DMS79 (cell line): ENCODE measurements at regions not wholly inside any gene's neighbourhood (a gene's known extent, or its start where the extent isn't known, plus 50 kb on each side); places are given as distances from the start of the nearest gene placed in this dataset.

ENCODE experiments used
- DNase-seq: peaks from one replicate; lab custom pipeline; 2025; lab: John Stamatoyannopoulos, UW

DNA sequence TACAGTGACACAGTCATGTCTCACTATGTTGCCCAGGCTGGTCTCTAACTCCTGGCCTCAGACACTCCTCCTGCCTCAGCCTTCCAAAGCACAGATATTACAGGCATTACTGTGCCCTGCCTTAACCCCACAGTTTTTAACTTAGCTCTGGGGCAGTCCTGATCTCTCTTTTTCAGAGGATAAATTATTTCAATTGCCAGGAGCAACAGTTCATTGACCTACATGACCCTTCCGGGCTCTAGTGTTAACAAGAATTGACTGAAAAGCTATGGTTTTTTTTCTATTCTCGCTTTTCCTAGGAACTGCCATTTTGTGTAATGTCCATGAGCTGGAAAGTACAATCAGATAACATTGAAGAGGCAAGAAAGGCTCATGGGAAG, 92.8 kb downstream of the HNRNPLL start:
- DNase-seq = no peak

DNA sequence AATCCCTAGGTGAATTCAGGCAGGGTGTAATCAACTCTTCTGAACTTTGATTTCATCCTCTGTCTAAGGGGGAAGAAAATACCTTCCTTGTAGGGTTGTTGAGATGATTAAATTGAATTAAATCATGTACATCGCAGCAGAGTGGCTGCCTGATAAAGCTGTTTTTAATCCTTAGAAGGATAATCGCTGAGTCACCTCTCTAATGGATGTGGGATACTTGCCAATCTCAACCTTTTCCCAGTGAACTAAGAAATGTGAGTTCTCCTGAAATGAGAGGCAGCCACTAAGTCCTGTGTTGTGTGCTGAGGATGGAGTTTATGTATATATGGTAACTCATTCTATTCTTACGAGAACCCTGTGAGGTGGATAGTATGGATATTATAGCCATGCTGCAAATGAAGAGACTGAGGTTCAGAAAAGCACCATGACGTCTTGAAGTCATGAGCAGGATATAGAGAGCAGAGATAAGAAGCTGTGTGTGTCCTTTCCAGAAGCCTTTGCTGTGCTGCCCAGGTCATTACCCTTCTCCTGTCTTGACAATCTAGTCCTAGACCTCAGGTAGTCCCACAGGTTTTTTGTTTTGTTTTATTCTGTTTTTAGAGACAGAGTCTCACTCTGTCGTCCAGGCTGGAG, 93.3 kb downstream of the HNRNPLL start:
- no peak for DNase-seq

DNA sequence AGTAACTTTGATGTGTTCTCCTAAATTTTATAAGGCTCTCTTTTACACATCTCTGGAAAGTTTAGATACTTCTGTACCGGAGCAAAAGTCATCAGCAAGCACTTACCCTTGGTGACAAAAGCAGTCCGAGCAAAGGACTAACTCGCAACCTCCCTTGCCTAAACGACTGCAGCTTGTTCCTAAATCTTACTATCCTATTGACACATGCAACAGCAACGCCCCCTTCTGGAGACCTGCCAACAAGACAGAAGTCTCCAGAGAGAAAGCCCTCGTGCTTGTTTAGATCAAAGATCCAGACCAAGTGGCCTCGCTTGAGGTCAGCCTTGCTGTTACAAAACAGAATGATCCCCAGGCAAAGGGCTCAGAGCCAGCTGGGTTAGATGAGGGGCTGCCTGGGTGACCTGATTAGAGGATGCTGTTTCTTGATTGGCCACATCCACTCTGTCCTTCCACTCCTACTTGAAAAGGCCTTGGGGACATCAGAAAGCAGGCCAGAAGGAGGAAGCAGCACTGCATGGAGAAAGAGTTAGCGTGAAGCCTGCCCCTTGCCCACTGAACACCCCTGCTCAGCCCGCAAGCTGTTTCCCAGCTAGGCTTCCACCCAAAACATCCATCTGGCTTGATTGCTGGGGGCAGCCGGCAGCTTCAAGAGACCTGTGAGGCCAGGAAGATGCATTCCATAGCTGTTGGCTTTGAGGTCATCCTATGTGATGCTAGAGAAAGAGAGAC, 94.3 kb downstream of the HNRNPLL start:
- peak; percentile 37 for DNase-seq

DNA sequence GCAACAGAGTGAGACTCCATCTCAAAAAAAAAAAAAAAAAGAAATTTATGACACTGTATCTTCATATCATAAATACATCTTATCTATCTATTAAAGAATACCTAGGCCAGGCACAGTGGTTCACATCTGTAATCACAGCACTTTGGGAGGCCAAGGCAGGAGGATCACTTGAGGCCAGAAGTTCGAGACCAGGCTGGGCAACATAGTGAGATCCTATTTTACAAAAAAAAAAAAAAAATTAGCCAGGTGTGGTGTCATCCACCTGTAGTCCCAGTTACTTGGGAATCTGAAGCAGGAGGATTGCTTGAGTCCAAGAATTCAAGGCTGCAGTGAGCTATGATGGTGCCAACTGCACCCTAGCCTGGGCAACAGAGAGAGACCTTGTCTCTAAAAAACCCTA, 95.0 kb downstream of the HNRNPLL start:
- no peak for DNase-seq

DNA sequence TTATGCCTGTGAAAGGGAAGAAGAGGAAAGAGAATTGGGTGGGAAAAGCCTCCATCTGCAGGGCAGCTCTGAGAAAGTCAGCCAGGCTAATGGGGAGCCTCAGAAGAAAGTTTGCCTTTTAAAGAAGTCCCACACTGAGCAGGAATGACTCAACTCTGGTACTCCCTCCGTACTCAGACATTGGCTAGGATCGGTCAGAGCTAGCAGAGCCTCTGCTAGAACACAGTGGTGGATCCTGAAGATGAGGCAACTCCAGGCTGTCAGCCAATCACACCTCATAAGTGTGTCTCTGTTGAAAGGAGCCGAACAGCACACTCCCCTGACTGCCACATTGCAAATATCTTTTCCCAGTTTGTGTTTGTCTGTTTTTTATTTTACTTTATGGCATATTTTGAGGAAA, 96.9 kb downstream of the HNRNPLL start:
- DNase-seq = no peak

DNA sequence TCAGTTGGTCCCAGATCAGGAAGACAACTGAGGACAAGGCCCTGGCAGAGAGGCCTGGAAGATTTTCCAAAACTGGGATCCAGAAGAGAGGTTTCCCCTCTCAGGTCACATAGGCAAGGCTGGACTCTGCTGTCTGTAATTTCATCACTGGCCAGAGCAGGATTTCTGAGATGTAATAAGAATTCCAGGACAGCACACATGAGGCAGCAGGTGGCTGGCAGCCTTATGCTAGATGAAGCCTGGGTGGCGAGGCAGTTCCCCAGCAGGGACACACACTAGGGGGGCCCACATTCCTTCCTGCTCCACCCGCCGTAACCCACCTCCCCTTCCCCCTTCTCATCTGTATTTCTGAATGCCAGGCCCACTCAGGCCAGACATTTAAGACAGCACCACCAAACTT, 98.6 kb downstream of the HNRNPLL start:
- no peak for DNase-seq

DNA sequence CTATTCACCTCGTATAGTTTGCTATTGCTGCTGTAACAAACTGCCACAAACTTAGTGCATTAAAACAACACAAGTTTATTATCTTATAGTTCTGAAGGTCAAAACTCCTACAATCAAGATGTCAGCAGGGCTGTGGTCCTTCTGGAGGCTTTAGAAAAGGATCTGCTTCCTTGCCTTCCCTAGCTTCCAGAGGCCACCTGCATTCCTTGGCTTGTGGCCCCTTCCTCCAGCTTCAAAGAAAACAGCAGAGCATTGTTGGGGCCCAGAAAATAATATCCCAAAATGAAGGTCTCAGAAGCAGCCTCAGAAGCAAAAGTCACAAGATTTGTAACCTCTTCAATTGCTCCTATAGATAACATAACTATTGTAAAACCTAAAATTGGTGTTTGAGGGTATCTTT, 100.6 kb downstream of the HNRNPLL start:
- no peak for DNase-seq

DNA sequence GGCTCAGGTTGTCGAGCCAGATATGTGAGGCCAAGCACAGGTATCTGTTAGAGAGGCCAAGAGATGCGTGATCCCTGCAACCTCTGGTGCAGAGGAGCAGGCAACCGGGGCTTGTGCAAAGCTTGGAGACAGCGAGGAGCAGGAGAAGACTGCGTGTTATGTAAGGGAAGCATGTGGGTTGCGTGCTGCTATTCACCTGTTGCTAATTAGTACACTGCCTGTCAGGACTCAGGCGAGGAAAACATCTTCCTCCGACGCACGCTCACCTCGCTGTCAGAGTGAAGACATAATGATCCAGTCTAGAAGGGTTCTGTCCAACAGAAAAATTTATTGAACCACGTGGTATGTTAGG, 102.5 kb downstream of the HNRNPLL start:
- no peak for DNase-seq

DNA sequence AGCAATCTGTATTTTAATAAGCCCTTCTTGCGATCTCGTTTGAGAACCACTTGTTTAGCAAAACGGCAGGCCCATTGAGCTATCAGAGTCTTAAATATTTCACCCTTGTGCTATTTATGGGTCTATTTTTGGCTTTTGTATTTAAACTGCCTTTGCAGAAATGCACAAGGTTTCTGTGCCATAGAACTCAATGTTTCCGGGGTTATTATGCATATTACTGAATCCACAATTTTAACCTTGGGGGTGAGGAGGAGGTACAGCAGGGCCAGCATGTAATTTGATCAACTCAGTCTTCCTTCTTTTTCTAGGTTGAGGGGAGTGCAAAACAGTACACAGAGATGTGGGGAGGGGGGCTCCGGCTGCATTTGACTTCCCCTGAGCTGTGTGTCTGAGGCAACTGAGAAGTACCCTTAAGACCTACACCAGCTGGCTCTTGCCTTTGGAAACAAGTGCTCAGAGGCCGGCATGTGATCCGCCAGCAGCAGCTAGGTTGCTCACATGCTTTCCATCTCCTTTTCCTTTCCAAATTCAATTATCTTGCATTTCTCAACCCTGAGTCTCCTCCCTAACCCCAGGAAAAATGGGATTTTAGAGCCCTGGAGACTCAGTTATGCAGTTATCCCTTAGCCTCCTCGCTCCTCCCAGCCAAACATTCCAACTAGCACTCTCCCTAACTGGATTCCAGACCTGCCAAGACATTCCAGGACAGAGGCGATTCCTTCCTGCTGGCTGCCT, 103.0 kb downstream of the HNRNPLL start:
- no peak for DNase-seq

DNA sequence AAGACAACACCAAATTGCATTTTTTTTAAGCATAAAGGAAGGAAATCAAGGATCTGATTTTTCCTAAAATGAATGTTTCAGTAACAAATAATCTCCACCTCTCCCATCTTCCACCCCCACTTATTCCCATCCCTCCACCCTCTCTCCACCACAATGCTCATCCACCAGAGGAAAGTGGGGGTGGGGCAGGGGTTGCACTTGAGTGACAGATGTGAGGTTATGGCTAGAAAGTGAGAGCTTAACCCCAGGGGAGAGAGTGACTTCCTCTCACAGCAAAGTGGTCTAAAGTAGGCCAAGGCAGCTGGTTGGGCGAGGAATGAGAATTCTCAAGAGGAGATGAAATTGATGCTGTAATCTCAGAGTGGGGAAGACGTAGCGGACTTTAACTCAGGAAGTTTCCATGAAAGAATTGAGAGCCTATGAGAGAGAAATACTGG, 104.7 kb downstream of the HNRNPLL start:
- no peak for DNase-seq

DNA sequence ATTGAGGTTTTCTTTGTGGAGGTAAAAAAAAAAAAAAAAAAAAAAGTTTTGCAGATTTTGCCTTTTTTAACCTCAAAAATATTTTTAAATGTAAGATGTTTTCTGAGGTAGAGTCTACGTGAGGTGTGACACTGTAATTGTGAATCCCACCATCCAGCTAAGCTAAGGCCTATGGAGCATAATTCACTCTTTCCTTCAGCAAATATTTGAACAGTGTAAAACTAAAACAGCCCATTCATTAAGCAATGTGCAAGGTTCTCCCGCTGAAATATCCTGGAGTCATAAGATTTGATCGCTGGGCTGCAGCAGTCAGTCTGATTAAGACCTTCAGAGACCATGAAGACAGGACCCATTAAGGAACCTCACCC, 105.1 kb downstream of the HNRNPLL start:
- DNase-seq = no peak

DNA sequence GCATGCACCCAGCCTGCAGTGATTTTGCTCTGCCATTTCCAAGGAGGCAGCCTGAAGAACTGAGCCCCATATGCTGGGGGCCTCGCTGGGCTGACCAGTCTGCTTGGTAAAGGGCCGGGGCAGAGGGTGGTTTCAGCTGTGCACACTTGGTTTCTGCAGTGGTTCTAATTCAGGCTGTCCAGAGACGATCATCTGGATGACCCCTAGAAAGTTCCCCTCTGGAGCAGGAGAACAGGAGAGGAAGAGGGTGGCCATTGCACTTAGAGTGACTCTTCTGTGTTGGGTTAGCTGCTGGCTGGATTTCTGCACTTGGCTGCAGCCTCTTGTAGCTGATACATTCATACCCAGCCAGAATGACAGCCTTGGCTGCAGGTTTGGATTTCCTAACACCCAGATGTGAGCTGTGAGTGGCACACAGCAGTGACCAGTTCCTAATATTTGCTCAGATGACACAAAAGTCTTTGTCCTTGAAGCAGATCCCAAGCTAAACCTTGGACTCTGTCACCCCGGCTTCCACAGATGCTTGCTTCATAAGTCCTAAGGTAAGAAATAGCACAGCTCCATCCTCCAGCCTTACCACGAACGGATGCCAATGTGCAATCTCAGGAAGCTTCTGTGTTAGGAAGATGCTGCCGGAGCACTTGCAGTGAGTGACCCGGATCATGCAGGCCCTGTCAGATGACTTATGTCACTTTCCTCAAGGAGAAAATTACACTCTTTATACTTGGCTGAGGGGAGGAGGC, 105.6 kb downstream of the HNRNPLL start:
- no peak for DNase-seq

DNA sequence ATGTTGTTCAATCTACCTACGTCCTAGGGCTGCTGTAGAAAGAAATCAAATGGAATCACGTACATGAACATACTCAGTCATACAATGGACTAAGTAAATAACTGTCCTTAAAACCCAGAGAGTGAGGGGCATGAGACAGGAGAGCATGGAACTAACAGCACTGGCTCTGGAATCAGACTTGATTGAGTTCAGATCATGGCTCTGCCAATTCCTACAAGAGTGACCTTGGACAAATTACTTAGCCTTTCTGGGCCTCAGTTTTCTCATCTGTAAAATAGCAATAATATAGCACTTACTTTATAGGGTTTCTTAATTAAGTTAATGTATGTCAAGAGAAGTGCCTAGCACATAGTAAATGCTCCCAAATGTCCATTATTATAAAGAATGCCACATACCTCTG, 106.8 kb downstream of the HNRNPLL start:
- no peak for DNase-seq

DNA sequence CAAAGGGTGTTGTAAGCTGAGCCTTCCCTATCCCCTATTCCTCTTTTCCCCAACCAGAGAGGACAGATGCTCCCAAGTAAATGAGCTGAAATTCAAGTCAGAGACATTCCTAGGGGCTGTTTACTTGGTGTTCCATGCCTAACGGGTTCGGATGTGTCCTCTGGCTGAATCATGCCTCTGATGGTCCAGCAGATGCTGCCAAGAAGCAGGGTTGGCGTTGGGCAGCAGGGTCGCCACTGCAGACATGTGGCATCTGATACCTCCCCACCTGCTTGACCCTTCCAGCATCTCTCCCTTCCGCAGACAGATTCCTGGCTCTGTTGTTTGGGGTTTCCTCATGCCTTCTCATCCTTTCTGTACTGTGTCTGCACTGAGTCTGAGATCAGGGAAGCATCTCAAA, 108.3 kb downstream of the HNRNPLL start:
- DNase-seq = no peak

DNA sequence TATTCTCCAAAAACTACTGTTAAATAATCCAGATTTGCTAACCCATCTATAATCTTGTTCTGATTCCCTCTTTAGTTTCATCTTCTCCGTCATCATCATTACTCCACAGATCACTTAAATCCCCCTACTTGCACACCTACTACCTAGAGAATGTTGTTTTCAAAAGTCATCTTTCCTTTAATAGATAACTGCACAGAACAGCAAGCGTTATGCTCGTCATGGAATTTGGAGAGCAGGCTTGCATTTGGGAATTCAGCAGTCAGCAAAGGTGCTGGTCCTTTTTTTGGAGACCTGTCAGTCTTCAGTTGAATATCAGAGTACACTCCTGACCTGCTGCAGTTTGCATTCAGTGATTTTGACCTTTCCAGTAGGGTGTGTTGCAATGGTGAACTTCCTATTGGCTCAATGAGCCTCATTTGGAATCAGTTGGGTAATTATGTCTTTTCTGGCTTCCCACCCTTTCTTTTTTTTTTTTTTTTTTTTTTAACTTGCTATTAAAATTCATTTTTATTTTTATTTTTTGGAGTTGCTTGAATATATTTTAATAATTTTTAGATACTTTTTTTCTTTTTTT, 110.6 kb downstream of the HNRNPLL start:
- no peak for DNase-seq

DNA sequence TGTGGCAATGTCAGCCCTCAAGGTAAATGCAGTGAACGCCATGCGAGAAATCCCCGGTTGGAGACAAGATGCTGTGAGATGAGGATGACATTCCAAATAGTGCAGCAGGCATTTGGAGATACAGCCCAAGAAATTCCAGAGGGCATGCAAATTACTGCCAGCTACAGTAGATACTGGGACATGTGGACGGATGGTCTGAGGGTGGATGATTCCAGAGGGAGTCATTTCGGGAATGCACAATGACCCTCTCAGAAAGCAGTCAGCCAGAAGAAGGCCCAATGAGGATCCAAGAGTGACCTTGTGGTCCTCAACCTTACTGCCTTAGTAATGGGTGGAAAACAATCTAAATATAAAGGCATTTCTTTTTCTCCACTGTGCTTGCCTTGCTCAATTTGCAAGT, 111.3 kb downstream of the HNRNPLL start:
- DNase-seq = no peak

DNA sequence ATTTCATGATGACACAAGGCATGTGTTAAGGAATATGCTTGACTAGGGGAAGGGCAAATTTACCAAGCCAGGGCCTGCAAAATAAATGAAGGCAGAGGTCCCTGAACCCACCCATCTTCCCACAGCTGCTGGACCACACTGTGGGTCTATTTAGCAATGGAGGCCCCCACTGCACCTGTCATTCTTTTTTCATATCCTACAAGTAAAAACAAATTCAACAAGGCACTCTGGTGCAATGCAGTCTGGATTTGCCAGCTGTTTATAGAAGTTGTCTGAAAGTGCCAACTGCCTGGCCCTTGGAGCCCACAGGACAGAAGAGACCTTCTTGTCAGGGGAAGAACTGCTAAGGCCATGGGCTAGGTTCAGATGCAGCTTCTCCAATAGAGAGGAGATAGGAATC, 112.8 kb upstream of the ATL2 start:
- DNase-seq = no peak

DNA sequence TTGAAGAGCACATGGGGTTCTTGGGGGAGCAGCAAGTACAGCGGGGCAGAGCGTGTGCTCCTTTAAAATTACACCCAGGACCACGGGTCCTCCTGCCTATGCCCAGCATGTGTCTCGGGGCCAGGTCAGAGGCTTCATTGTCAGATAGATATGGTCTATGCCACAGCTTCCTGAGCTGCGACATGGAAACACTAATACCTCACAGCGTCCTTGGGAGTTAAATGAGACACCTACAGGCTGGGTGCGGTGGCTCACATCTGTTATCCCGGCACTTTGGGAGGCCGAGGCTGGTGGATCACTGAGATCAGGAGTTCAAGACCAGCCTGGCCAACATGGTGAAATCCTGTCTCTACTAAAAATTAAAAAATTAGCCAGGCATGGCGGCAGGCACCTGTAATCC, 110.8 kb upstream of the ATL2 start:
- DNase-seq = no peak

DNA sequence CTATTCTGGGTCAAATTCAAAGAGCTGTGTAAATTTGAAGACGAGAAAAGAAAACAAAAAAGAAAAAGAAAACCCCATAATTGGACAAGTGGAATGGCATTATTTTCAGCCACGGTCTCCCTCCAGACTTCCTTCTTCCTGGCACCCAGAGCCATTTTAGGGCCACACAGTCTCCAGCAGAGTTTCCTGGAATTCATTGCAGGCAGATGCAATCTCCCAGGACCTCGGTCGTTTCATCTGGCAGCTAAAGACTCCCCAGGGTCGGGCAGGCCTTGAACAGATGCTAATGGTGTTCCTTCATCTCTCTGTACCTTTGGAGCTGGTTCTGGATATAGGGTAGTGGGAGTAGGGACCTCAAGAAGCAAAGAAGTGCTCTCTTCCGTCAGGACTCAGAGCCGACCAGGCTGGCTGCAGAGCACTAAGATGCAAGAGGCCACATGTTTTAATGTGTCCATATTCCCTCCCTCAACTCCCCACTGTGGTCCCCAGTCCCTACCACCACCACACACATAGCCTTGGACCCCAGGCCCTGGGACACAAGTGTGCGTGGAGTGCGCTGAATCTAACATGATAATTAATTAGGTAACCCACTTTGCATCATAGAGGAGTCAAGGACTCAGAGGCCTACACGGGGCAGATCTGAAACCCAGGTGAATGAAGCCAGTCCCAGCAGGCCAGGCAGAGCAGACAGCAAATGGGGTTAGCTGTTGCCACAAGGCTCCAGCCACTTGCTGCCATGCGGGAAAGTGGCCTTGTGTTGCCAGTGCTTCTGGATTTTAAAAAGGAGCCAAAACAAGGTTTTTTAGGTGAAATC, 109.3 kb upstream of the ATL2 start:
- DNase-seq = no peak

DNA sequence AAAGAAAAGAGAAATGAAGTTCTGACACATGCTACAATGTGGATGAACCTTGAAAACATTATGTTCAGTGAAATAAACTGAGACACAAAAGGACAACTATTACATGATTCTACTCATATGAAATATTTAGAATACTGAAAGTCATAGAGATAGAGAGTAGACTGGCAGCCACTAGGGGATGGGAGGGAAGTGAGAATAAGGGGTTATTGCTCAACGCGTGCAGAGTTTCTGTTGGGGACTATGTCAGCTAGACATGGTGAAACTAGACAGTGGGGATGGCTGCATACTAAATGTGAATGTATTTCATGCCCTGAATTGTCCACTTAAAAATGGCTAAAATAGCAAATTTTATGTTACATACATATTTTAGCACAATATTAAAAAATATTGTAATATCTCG, 108.7 kb upstream of the ATL2 start:
- no peak for DNase-seq

DNA sequence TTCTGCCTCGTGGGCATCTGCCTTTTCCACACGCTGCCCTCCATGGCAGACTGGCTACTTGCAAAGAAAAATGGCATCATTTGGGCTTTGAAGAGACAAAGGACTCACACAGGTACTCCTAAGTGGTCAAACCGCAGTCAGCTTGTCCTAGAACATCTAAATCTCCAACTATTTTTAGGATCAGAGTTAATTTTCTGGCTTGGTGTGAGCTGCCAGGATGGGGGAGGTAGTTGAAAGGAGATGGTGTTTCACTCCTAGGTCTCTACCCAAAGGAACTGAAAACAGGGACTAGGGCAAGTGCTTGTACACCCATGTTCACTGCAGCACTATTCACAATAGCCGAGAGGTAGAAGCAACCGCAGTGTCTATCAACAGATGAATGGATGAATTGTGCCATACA, 107.9 kb upstream of the ATL2 start:
- DNase-seq = no peak
